Skin epidermis (tissue), 12 donors: ENCODE measurements at regions not wholly inside any gene's neighbourhood (a gene's known extent, or its start where the extent isn't known, plus 50 kb on each side); places are given as distances from the start of the nearest gene placed in this dataset.

Experiments
- H3K27ac ChIP-seq, 21 experiments: fragments of 200-600 bp; sonication (generic) in 11 of 21; one replicate each; pipeline ENCODE4 v1.5.0; 2020; ENCODE audit warnings: mild to moderate bottlenecking in 3 of 21, inconsistent platforms in 2 of 21, moderate library complexity in 2 of 21
- H3K4me3 ChIP-seq, 7 experiments: fragments of 200-600 bp; sonication (generic) in 2 of 7; one replicate each; pipeline ENCODE4 v1.5.0; 2020; ENCODE audit warnings: inconsistent platforms in 2 of 7, mild to moderate bottlenecking in 2 of 7, moderate library complexity in 1 of 7

GRCh38 chr16:72537664-72538063 is 365.7 kb upstream of the PMFBP1 start:
- Histone ChIP-seq H3K27ac (no peak overlapping the region), H3K4me3 (no peak overlapping the region)

- H3K27ac ChIP-seq = no peak overlapping the region
- no peak overlapping the region for H3K4me3 ChIP-seq
Measured at GRCh38 chr16:72536723-72537435, 364.9 kb upstream of the PMFBP1 start.

GRCh38 chr16:72532906-72533410 is 361.0 kb upstream of the PMFBP1 start:
- H3K4me3 ChIP-seq = no peak overlapping the region

GRCh38 chr16:72530434-72530833 is 358.5 kb upstream of the PMFBP1 start:
- Histone ChIP-seq H3K27ac (no peak overlapping the region), H3K4me3 (no peak overlapping the region)

More at GRCh38 chr16:72532906-72533410, 361.0 kb upstream of the PMFBP1 start:
- no peak overlapping the region for H3K27ac ChIP-seq

- no peak overlapping the region for H3K4me3 ChIP-seq
- no peak overlapping the region for H3K27ac ChIP-seq
Measured at GRCh38 chr16:72523087-72523486, 351.1 kb upstream of the PMFBP1 start.

GRCh38 chr16:72517154-72517553 is 345.2 kb upstream of the PMFBP1 start:
- no peak overlapping the region for H3K27ac ChIP-seq
- H3K4me3 ChIP-seq = no peak overlapping the region

- Histone ChIP-seq H3K4me3 (no peak overlapping the region), H3K27ac (no peak overlapping the region)
Measured at GRCh38 chr16:72511171-72511570, 339.2 kb upstream of the PMFBP1 start.

- Histone ChIP-seq H3K4me3 (no peak overlapping the region), H3K27ac (no peak overlapping the region)
Measured at GRCh38 chr16:72508191-72508590, 336.2 kb upstream of the PMFBP1 start.

DNA sequence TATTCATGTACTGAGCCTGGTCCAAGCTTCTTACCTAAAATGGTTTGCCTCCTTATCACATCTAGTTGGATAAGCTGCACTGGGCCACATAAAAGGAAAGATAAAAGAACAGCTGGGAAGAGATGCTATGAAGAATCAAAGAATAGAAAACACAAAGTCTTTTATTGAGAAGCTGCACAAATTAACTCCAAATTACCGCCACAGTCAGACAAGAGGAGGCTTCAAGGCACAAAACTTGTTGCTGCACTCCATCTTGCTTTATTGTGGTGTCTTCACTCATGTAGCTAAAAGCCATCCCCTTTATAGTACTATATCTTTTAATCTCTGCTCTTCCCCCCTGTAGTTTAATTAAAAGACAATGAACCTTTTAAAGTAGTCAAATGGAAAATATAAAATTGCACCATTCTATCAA is 330.6 kb upstream of the PMFBP1 start:
- Histone ChIP-seq H3K4me3 (no peak overlapping the region), H3K27ac (no peak overlapping the region)

GRCh38 chr16:72501739-72502593 is 330.0 kb upstream of the PMFBP1 start:
- Histone ChIP-seq H3K27ac (no peak overlapping the region), H3K4me3 (no peak overlapping the region)

DNA sequence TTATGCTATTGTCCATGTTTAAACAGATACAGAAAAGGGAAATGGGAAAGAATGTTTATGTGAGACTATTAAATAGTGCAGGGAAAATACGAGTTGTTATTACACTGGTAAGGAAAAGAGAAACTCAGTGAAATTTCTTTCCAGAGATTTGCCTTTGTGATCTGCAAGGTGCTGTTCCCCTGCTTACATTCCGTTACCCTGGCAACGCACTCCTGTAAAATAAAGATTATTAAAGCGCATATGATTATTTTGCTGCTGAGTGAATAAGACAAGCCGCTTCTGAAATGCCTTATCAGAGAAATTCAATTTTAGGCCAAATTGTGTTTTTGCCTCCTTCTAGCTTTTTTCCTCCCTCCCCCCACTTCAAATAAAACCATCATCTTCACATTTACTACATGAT is 328.6 kb upstream of the PMFBP1 start:
- Histone ChIP-seq H3K4me3 (no peak overlapping the region), H3K27ac (no peak overlapping the region)

- Histone ChIP-seq H3K27ac (peak overlapping the region in 1 of 21 experiments; percentile 52), H3K4me3 (no peak overlapping the region)
Measured at GRCh38 chr16:72493716-72494415, 321.9 kb upstream of the PMFBP1 start.

GRCh38 chr16:72487283-72487682 is 315.3 kb upstream of the PMFBP1 start:
- Histone ChIP-seq H3K27ac (no peak overlapping the region), H3K4me3 (no peak overlapping the region)

GRCh38 chr16:72482695-72483094 is 310.7 kb upstream of the PMFBP1 start:
- no peak overlapping the region for H3K4me3 ChIP-seq
- H3K27ac ChIP-seq = peak overlapping the region in 2 of 21 experiments; percentile 20 to 48

DNA sequence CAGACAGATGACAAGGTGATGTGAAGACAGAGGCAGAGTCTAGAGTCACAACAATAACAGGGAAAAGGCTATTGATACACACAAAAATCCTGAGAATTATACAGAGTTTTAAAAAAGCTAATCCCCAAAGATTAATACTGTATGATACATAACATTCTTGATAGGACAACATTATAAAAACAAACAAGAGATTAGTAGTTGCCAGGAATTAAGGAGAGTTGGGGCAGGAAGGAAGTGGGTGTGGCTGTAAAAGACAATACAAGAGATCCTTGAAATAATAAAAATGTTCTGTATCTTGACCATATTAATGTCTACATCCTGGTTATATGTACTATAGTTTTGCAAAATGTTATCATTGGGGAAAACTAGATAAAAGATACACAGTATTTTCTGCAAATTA is 309.5 kb upstream of the PMFBP1 start:
- H3K4me3 ChIP-seq = no peak overlapping the region

DNA sequence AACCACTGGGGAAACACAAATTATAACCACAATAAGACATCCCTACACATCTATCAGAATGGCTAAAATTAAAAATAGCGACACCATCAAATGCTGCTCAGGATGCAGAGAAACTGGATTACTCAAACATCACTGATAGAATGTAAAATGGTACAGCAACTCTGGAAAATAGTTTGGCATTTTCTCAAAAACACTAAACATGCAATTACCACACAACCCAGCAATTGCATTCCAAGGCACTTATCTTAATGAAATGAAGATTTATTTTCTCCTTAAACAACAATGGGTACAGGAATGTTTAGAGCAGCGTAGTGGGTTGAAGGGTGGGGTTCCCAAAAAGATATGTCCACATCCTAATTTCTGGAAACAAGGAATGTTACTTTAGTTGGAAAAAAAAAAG is 309.0 kb upstream of the PMFBP1 start:
- Histone ChIP-seq H3K4me3 (no peak overlapping the region), H3K27ac (peak overlapping the region in 2 of 21 experiments; percentile 0 to 48)

More for the DNA sequence above, 309.5 kb upstream of the PMFBP1 start:
- peak overlapping the region in 2 of 21 experiments; percentile 0 to 48 for H3K27ac ChIP-seq

DNA sequence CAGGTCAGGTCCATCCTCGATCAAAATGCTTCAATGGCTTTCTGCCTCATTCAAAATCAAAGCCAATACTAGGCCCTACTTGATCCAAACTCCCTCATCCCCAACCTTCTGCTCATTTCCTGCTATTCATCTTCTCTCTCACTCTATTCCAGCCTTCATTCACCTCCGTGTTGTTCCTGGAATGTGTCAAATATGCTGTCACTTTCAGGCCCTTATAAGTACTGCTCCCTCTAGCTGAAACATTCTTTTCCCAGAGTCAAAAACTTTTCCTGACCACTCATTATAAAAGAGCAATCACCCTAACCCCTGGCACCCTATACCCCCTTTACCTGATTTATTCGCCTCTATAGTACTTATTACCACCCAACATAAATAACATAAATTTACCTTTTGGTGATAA is 303.7 kb upstream of the PMFBP1 start:
- no peak overlapping the region for H3K27ac ChIP-seq
- H3K4me3 ChIP-seq = no peak overlapping the region

DNA sequence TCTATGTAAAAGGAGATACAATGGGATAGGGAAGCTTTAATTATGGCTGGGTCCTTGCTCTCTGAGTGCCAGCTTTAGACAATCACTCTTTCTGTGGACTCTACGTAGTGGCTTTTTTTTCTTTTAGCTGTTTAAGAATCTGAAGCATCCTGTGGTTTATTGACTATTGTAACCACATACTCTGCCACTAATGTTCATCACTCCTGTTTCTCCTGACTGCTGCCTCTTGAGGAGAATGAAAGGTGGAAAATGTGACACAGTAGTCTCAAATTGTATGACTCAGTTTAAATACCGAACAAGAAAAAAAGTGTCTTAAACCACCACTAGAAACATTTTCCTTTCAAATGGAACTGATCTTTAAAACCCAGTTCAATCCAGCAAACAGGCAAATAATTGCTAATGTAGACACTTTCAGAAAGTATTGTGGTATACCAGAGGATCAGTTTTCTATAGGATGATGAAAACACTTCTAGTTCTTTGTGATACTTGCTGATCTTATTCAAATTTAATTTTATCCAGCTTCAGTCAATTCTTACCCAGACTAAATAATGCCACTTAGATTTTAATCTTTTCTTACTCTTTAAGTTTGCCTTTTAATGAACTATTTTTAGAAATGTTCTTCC is 302.7 kb upstream of the PMFBP1 start:
- peak overlapping the region in 2 of 21 experiments; percentile 46 to 52 for H3K27ac ChIP-seq
- no peak overlapping the region for H3K4me3 ChIP-seq

GRCh38 chr16:72473631-72474030 is 301.7 kb upstream of the PMFBP1 start:
- Histone ChIP-seq H3K4me3 (no peak overlapping the region), H3K27ac (peak overlapping the region in 3 of 21 experiments; percentile 19 to 46 (median 25))
